ENCODE measurements at regions not wholly inside any gene's neighbourhood (a gene's known extent, or its start where the extent isn't known, plus 50 kb on each side); places are given as distances from the start of the nearest gene placed in this dataset.

GRCh38 chr4:108360754-108361445 is 192.2 kb upstream of the LEF1 start:
- TF ChIP-seq GATA3 (IDR thresholded peaks at IDR 0.05; ENCODE audit: low read depth, low read length) (no peak), GATA2 (IDR thresholded peaks at IDR 0.05; ENCODE audit: low read depth, low read length) (no peak)

Data from SH-SY5Y (cell line).